WTC11 (cell line): ENCODE measurements at regions not wholly inside any gene's neighbourhood (a gene's known extent, or its start where the extent isn't known, plus 50 kb on each side); places are given as distances from the start of the nearest gene placed in this dataset.
"Not testable (repeated sequence)": the region's sequence is repeated elsewhere in the genome, so short reads cannot be mapped to it uniquely, and the experiment has no call there.

Experiments
- ATAC-seq: fragments of 200-7000 bp; cut with Tn5 transposase; 2 replicates; pipeline ENCODE4 v1.10.0; 2021; ENCODE audit warnings: mild to moderate bottlenecking, moderate library complexity
- CTCF ChIA-PET: fragments of 300-600 bp; sonication (Branson Sonifier 250); formaldehyde crosslinking; loops from one replicate; lab custom pipeline; 2021; ENCODE audit warnings: antibody characterized with exemption; lab: Charles Lee
- POLR2A ChIA-PET: fragments of 350-600 bp; sonication (Branson Sonifier 250); formaldehyde crosslinking; loops from one replicate; lab custom pipeline; 2021; ENCODE audit warnings: antibody characterized with exemption; lab: Charles Lee
- DNase-seq: peaks from one replicate; pipeline ENCODE4 v3.0.0; 2021; ENCODE audit warnings: low spot score
- H3K27ac Mint-ChIP-seq: 2 replicates; pipeline ENCODE4 v1.8.0; 2021; ENCODE audit warnings: mixed read lengths
- H3K27me3 Mint-ChIP-seq: 2 replicates; pipeline ENCODE4 v1.8.0; 2021; ENCODE audit warnings: low read depth, mild to moderate bottlenecking, moderate library complexity, mixed read lengths
- H3K36me3 Mint-ChIP-seq: 2 replicates; pipeline ENCODE4 v1.8.0; 2021; ENCODE audit warnings: mixed read lengths
- H3K4me1 Mint-ChIP-seq: 2 replicates; pipeline ENCODE4 v1.8.0; 2022; ENCODE audit warnings: mixed read lengths
- H3K4me3 Mint-ChIP-seq: 2 replicates; pipeline ENCODE4 v1.8.0; 2021; ENCODE audit warnings: mild to moderate bottlenecking, moderate library complexity, mixed read lengths
- H3K9me3 Mint-ChIP-seq: 2 replicates; pipeline ENCODE4 v1.8.0; 2021; ENCODE audit warnings: mixed read lengths
- ATF3 ChIP-seq: sonication (generic); formaldehyde crosslinking; conservative IDR thresholded peaks from 2 replicates; pipeline ENCODE4 v1.8.1; 2022; ENCODE audit warnings: mild to moderate bottlenecking, missing genetic modification reagents
- CBFB ChIP-seq: sonication (generic); formaldehyde crosslinking; IDR thresholded peaks from 2 replicates; pipeline ENCODE4 v1.8.1; 2022; ENCODE audit warnings: mild to moderate bottlenecking, low read depth, missing genetic modification reagents
- CREM ChIP-seq: sonication (generic); formaldehyde crosslinking; IDR thresholded peaks from 2 replicates; pipeline ENCODE4 v1.8.1; 2022; ENCODE audit warnings: mild to moderate bottlenecking, missing genetic modification reagents, moderate library complexity
- FOXP4 ChIP-seq: sonication (generic); formaldehyde crosslinking; IDR thresholded peaks from 2 replicates; pipeline ENCODE4 v1.8.0; 2022; ENCODE audit warnings: mild to moderate bottlenecking, missing genetic modification reagents
- MAX ChIP-seq: sonication (generic); formaldehyde crosslinking; IDR thresholded peaks from 2 replicates; pipeline ENCODE4 v1.8.0; 2022; ENCODE audit warnings: mild to moderate bottlenecking, missing genetic modification reagents
- MLX ChIP-seq: sonication (generic); formaldehyde crosslinking; IDR thresholded peaks from 2 replicates; pipeline ENCODE4 v1.8.1; 2023; ENCODE audit warnings: mild to moderate bottlenecking, missing genetic modification reagents, moderate library complexity
- NR1H2 ChIP-seq: sonication (generic); formaldehyde crosslinking; IDR thresholded peaks from 2 replicates; pipeline ENCODE4 v1.9.0; 2021; ENCODE audit warnings: mild to moderate bottlenecking, moderate library complexity, missing genetic modification reagents
- NR2C2 ChIP-seq: sonication (generic); formaldehyde crosslinking; IDR thresholded peaks from 2 replicates; pipeline ENCODE4 v1.8.0; 2022; ENCODE audit warnings: mild to moderate bottlenecking, missing genetic modification reagents
- SMAD4 ChIP-seq: sonication (generic); formaldehyde crosslinking; IDR thresholded peaks from 2 replicates; pipeline ENCODE4 v1.8.0; 2022; ENCODE audit warnings: mild to moderate bottlenecking, missing genetic modification reagents
- TEAD1 ChIP-seq: sonication (generic); formaldehyde crosslinking; IDR thresholded peaks from 2 replicates; pipeline ENCODE4 v1.8.0; 2022; ENCODE audit warnings: mild to moderate bottlenecking, missing genetic modification reagents
- ZBTB21 ChIP-seq: sonication (generic); formaldehyde crosslinking; IDR thresholded peaks from 2 replicates; pipeline ENCODE4 v1.8.1; 2023; ENCODE audit warnings: mild to moderate bottlenecking, missing genetic modification reagents, borderline replicate concordance
- ZNF281 ChIP-seq: sonication (generic); formaldehyde crosslinking; IDR thresholded peaks from 2 replicates; pipeline ENCODE4 v1.8.0; 2023; ENCODE audit warnings: mild to moderate bottlenecking, missing genetic modification reagents
- TF ChIP-seq, protein P1 (sequence below): sonication (generic); formaldehyde crosslinking; IDR thresholded peaks from 2 replicates; pipeline ENCODE4 v1.8.1; 2022; ENCODE audit warnings: mild to moderate bottlenecking, moderate library complexity, missing genetic modification reagents

DNA sequence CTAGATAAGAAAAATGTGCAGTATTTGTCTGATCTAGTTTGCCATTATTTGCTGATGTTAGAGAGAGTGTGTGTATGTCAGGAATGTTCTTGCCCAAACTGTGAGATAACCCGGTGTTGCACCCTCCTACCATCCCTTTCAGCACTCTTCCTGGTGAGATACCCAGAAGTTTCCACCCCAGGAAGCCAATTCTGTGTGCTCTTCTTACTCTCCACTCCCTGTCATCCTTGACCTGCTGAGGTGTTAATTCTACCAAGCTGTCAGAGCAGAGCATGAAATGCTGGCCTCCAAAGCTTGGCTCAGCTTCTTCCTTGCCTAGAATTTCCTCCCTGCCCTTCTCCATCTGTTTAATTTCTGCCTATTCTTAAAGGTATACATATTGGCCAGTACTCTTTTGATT lies 237.3 kb upstream of the CNR1 start:
- ATAC-seq (no peak), DNase-seq (no peak)
- Mint-ChIP-seq H3K4me1 (peaks cover 7% of the 10 kb centered on the region), H3K27ac (no peak overlapping the region), H3K9me3 (peaks cover 3% of the 10 kb centered on the region), H3K27me3 (no peaks in the 10 kb centered on the region; the same call in 1 of the 2 replicates), H3K36me3 (no peaks in the 10 kb centered on the region), H3K4me3 (no peak overlapping the region)
- CTCF ChIA-PET = no interaction called here
- TF ChIP-seq ZNF281 (no peak), ATF3 (CRISPR knock-in tag) (no peak), MLX (CRISPR knock-in tag) (no peak), SMAD4 (CRISPR knock-in tag) (no peak), NR1H2 (CRISPR knock-in tag) (no peak), TEAD1 (no peak), CBFB (CRISPR knock-in tag) (no peak), ZBTB21 (CRISPR knock-in tag) (no peak), FOXP4 (no peak), NR2C2 (no peak)
- TF ChIP-seq, protein P1, sequence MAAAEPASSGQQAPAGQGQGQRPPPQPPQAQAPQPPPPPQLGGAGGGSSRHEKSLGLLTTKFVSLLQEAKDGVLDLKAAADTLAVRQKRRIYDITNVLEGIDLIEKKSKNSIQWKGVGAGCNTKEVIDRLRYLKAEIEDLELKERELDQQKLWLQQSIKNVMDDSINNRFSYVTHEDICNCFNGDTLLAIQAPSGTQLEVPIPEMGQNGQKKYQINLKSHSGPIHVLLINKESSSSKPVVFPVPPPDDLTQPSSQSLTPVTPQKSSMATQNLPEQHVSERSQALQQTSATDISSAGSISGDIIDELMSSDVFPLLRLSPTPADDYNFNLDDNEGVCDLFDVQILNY (CRISPR knock-in tag) = no peak
- POLR2A ChIA-PET = no interaction called here

- H3K36me3 Mint-ChIP-seq = no peaks in the 10 kb centered on the region
- no peak for DNase-seq
- no peak overlapping the region for H3K27ac Mint-ChIP-seq
- H3K27me3 Mint-ChIP-seq = no peaks in the 10 kb centered on the region; the same call in 1 of the 2 replicates
- no peak overlapping the region for H3K4me3 Mint-ChIP-seq
- CTCF ChIA-PET = no interaction called here
- no peak for TF ChIP-seq MAX (CRISPR knock-in tag)
- TF ChIP-seq, all 79 proteins: peak for 0
- peaks cover 7% of the 10 kb centered on the region for H3K4me1 Mint-ChIP-seq
- peaks cover 3% of the 10 kb centered on the region for H3K9me3 Mint-ChIP-seq
- no peak for ATAC-seq
- POLR2A ChIA-PET = no interaction called here
These were observed 236.8 kb upstream of the CNR1 start for GRCh38 chr6:88402909-88403308.

DNA sequence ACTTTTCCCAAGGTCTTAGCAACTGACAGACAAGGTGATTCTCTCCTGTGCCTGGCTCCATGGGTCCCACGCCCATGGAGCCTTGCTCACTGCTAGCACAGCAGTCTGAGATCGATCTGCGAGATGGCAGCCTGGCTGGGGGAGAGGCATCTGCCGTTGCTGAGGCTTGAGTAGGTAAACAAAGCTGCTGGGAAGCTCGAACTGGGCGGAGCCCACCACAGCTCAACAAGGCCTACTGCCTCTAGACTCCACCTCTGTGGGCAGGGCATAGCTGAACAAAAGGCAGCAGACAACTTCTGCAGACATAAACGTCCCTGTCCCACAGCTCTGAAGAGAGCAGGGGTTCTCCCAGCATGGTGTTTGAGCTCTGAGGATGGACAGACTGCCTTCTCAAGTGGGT lies 224.9 kb upstream of the CNR1 start:
- H3K9me3 Mint-ChIP-seq = peaks cover 13% of the 10 kb centered on the region
- H3K27me3 Mint-ChIP-seq, H3K4me3 Mint-ChIP-seq, H3K27ac Mint-ChIP-seq, H3K36me3 Mint-ChIP-seq, POLR2A ChIA-PET, CTCF ChIA-PET, H3K4me1 Mint-ChIP-seq, DNase-seq, ATAC-seq: not testable (repeated sequence)

DNA sequence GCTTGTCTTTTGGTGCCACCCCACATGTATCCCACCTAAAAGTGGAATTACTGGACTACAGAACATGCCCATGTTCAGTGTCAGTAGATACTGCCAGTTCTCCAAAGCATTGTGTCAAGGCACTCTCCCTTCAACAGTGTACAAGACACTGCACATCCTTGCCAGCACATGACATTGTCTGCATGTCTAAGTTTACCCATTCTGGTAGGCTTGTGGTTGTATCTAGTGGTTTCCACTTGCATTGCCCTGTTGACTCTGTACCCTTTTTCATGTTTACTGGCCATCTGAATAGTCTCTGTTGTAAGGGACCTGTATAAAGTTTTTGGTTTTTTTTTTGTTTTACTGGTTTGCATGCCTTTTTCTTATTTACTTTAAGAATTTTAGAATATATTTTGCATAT lies 222.4 kb upstream of the CNR1 start:
- Mint-ChIP-seq H3K27me3 (no peaks in the 10 kb centered on the region), H3K4me3 (no peak overlapping the region), H3K36me3 (no peaks in the 10 kb centered on the region), H3K27ac (no peak overlapping the region), H3K4me1 (no peaks in the 10 kb centered on the region), H3K9me3 (peaks cover 21% of the 10 kb centered on the region)
- no peak for DNase-seq
- no peak for TF ChIP-seq CREM (CRISPR knock-in tag)
- ChIA-PET CTCF (no interaction called here), POLR2A (no interaction called here)
- ATAC-seq = no peak
